Omental fat pad (tissue), 3 donors: ENCODE measurements at regions not wholly inside any gene's neighbourhood (a gene's known extent, or its start where the extent isn't known, plus 50 kb on each side); places are given as distances from the start of the nearest gene placed in this dataset.

Source experiments
- ATAC-seq: fragments of 150-250 bp; one replicate; pipeline ENCODE4 v1.9.1; 2016; ENCODE audit warnings: mild to moderate bottlenecking, moderate library complexity; ENCODE audit not compliant: low FRiP score
- DNase-seq: peaks from one replicate; pipeline ENCODE4 v3.0.0-alpha.2; 2019; ENCODE audit warnings: low spot score
- CTCF ChIP-seq, 3 donors: fragments of 450-650 bp; IDR thresholded peaks; one replicate each; pipeline ENCODE4 v1.5.1; 2016 to 2017; ENCODE audit warnings: antibody characterized with exemption in 3 of 3, mild to moderate bottlenecking in 3 of 3, moderate library complexity in 2 of 3

DNA sequence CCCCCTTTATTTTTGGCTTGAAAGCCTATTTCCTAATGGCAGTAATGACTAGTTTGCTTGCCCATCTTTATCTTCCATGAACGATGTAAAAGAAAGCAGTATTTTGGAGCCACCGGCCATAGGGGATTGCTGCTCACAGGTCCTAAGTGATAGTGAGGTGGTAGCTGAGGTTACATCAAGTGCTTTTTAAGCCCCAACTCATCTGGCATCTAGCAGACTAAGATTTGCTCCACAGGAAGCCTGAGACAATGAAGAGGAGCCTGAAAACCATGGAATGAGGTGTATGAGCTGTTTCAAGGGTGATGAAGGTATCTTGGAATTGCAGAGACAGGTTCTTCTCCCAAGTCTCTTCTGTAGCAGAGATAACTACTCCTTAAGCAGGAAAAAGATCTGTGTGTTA, 496.3 kb downstream of the XPNPEP1 start:
- no peak for TF ChIP-seq CTCF (IDR thresholded peaks at IDR 0.05)
- ATAC-seq: no peak

GRCh38 chr10:109418795-109419194, 504.5 kb downstream of the XPNPEP1 start:
- TF ChIP-seq CTCF (IDR thresholded peaks at IDR 0.05): no peak
- DNase-seq: no peak
- no peak for ATAC-seq

More for the DNA sequence above, 496.3 kb downstream of the XPNPEP1 start:
- DNase-seq: no peak

GRCh38 chr10:109417803-109418202, 505.5 kb downstream of the XPNPEP1 start:
- DNase-seq (no peak), ATAC-seq (no peak)
- TF ChIP-seq CTCF (IDR thresholded peaks at IDR 0.05): no peak

DNA sequence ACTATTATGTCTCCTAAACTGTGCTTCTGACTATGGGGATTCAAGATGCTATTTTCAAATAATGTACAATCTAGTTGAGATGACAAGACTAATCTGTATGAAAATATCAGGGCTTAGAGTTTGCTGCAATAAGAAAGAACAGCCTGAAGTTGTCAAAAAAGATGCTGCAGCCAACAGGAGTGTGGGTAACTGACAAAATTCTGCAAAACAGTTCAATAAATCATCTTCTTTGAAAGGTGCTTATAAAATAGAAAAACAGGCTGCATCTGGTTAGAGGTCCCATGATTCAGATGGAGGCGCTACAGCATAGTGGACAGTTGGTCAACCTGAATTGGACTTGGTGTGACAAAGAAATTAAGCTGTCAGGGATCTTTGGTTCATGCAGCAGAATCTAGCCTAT, 511.0 kb downstream of the XPNPEP1 start:
- TF ChIP-seq CTCF (IDR thresholded peaks at IDR 0.05): no peak
- ATAC-seq: no peak
- DNase-seq: no peak

GRCh38 chr10:109411917-109412316, 511.4 kb downstream of the XPNPEP1 start:
- DNase-seq (no peak), ATAC-seq (no peak)
- no peak for TF ChIP-seq CTCF (IDR thresholded peaks at IDR 0.05)

GRCh38 chr10:109405338-109405737, 518.0 kb downstream of the XPNPEP1 start:
- DNase-seq: no peak
- ATAC-seq: peak; percentile 41
- TF ChIP-seq CTCF (IDR thresholded peaks at IDR 0.05): no peak

DNA sequence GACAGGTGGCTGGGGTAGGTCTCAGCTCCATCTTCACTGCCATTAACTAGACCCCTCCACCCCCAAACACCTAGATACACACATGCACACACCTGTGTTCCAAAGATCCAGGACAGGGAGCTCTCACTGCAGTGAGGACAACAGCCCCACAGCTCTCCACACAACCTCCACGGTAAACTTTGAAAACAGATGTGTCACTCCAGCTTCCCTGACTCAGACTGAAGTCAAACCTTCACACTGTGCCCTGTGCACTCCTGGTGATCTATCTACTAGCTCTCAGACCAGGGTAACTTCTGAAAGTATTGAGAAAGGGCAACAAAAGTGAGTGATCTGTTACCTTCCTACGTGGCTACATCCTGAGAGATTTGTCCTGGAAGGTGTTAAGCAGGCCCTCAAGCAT, 519.8 kb downstream of the XPNPEP1 start:
- DNase-seq: no peak
- TF ChIP-seq CTCF (IDR thresholded peaks at IDR 0.05): no peak
- no peak for ATAC-seq
